DOHH2 (cell line): ENCODE measurements at regions not wholly inside any gene's neighbourhood (a gene's known extent, or its start where the extent isn't known, plus 50 kb on each side); places are given as distances from the start of the nearest gene placed in this dataset.

ENCODE experiments used
- EZH2phosphoT487 ChIP-seq: fragments of 200-600 bp; sonication (generic); IDR thresholded peaks from 2 replicates; pipeline ENCODE4 v1.6.1; 2017; ENCODE audit warnings: borderline replicate concordance, mild to moderate bottlenecking, antibody characterized with exemption, low read length, moderate library complexity, mixed read lengths
- TF ChIP-seq, protein P1 (sequence below): fragments of 200-600 bp; sonication (generic); IDR thresholded peaks from one replicate; pipeline ENCODE4 v1.5.1; 2014; ENCODE audit warnings: antibody characterized with exemption, mild to moderate bottlenecking, low read depth, low read length; ENCODE audit not compliant: poor library complexity, severe bottlenecking

DNA sequence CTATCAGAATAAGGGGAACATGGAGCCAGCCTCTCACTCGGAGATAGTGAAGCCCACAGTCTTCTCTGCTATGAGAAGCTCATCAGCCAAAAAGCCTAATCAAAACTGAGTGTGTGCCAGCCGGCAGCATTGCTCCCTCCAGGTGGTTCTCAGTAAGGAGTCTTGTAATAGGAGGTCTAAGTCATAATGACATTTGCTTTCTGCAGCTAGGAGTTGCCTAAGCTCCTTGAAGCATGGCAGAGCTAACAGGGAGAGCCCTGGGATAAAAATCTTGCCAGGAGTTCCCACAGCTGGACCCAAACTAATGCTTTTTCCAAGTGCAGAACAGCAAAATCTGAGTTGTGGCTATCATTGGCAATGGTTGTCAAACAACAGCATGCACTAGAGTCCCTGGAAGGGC lies 245.2 kb downstream of the SPATA18 start:
- TF ChIP-seq, protein P1, sequence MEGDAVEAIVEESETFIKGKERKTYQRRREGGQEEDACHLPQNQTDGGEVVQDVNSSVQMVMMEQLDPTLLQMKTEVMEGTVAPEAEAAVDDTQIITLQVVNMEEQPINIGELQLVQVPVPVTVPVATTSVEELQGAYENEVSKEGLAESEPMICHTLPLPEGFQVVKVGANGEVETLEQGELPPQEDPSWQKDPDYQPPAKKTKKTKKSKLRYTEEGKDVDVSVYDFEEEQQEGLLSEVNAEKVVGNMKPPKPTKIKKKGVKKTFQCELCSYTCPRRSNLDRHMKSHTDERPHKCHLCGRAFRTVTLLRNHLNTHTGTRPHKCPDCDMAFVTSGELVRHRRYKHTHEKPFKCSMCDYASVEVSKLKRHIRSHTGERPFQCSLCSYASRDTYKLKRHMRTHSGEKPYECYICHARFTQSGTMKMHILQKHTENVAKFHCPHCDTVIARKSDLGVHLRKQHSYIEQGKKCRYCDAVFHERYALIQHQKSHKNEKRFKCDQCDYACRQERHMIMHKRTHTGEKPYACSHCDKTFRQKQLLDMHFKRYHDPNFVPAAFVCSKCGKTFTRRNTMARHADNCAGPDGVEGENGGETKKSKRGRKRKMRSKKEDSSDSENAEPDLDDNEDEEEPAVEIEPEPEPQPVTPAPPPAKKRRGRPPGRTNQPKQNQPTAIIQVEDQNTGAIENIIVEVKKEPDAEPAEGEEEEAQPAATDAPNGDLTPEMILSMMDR, result no peak
- no peak for TF ChIP-seq EZH2phosphoT487
